ENCODE measurements at regions not wholly inside any gene's neighbourhood (a gene's known extent, or its start where the extent isn't known, plus 50 kb on each side); places are given as distances from the start of the nearest gene placed in this dataset.
"Not testable (repeated sequence)": the region's sequence is repeated elsewhere in the genome, so short reads cannot be mapped to it uniquely, and the experiment has no call there.

DNA sequence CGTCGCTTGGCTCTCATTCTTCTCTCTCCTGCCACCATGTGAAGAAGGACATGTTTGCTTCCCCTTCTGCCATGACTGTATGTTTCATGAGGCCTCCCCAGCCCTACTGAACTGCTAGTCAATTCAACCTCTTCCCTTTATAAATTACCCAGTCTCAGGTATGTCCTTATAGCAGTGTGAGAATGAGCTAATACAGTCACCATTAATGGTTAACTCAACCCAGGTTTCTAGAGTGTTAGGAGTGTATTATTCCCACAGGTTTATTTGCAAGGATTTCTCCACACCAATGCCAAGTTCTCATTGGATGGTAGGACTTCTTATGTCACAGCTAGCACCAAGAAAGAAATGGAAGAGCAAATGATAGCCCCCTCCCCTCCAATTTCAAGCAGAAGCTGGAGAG, 71.9 kb downstream of the DYNAP start:
- DNase-seq (ENCODE audit: low read depth): no peak
- TF ChIP-seq CTCF (conservative IDR thresholded peaks at IDR 0.05; ENCODE audit: low read depth, low read length): no peak

DNA sequence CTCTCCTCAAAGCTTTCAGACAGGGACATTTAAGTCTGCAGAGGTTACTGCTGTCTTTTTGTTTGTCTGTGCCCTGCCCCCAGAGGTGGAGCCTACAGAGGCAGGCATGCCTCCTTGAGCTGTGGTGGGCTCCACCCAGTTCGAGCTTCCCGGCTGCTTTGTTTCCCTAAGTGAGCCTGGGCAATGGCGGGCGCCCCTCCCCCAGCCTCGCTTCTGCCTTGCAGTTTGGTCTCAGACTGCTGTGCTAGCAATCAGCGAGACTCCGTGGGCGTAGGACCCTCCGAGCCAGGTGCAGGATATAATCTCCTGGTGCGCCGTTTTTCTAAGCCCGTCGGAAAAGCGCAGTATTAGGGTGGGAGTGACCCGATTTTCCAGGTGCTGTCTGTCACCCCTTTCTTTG, 78.7 kb downstream of the DYNAP start:
- H3K4me3 ChIP-seq (ENCODE audit: low read length): not testable (repeated sequence)

More for the DNA sequence above, 71.9 kb downstream of the DYNAP start:
- no peak overlapping the region for H3K4me3 ChIP-seq (ENCODE audit: low read length)

DNA sequence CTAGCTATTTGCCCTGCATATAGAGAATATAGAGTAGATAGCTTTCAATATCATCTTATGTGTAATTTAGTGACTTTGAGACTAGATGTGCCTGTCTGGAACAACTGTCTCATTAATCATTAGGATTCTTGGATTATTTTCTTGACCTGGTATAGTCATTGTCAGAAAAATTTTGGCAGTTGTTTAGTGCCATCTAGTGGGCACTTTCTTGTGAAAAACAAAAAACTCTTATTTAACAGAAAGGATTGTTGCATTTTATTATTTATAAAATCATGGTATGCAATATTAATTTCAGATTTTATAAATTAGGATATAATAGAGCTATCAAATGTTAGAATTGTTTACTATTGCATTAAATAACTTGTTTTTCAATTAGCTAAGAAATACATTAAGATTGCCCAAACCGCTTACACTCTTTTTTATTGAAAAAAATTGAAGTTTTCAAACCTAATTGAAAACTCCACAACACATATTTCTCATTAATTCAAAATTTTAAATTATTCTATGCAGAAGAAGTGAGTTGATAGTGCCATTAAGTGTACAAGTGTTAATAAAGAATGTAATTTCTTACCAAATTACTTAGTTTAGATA, 80.3 kb downstream of the DYNAP start:
- DNase-seq (ENCODE audit: low read depth): no peak
- peak; percentile 49 for TF ChIP-seq CTCF (conservative IDR thresholded peaks at IDR 0.05; ENCODE audit: low read depth, low read length)
- H3K4me3 ChIP-seq (ENCODE audit: low read length): no peak overlapping the region

More for the DNA sequence above, 78.7 kb downstream of the DYNAP start:
- DNase-seq (ENCODE audit: low read depth): not testable (repeated sequence)

GRCh38 chr18:54672109-54672508, 81.1 kb downstream of the DYNAP start:
- DNase-seq (ENCODE audit: low read depth): no peak
- no peak for TF ChIP-seq CTCF (conservative IDR thresholded peaks at IDR 0.05; ENCODE audit: low read depth, low read length)
- no peak overlapping the region for H3K4me3 ChIP-seq (ENCODE audit: low read length)

DNA sequence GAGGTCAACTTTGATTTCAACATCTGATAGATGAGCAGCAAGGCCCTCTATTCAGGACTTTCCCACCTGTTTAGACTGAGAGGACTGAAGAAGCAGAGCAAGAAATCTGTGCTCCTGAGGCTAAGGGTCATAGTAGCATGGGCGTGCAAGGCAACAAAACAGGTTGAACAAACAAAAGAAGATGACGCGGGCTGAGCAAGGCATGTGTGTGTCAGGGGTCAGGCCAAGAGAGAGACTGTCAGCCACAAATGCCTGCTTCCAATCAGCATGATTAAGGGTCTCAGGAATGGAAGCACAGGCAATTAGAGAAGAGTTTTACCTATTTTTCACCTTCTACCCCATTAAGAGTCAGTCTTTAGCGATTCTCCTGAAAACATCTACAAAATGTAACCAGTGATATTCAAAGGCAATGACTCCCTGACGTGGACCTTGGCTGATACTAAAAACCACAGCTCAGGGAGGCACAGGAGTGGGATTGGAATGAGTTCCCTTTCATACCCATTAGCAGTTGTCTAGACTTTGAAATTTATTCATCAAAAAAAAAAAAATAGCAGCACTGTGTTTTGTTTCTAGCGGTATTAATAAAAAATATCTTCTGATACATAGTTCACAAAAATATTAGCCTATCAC, 81.9 kb downstream of the DYNAP start:
- TF ChIP-seq CTCF (conservative IDR thresholded peaks at IDR 0.05; ENCODE audit: low read depth, low read length): no peak
- DNase-seq (ENCODE audit: low read depth): no peak
- H3K4me3 ChIP-seq (ENCODE audit: low read length): no peak overlapping the region

DNA sequence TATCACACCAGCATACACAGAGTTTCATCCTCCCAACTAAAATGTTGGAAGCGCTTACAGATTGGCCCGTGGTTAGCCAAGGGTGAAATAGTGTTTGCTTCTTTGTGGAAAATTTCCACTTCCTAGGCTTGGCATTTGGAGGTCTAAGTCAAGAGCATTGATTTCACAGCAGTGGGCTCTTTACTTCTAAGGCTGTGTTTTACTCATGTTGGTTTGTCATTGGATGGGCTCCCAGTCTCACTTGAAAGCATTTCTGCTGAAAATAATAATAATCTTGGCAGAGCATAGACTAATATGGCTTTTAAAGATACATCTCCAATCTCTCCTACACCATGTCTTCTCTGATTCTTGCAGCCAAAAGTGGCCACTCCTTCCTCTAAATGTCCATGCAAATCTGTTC, 82.9 kb downstream of the DYNAP start:
- no peak for TF ChIP-seq CTCF (conservative IDR thresholded peaks at IDR 0.05; ENCODE audit: low read depth, low read length)
- no peak for DNase-seq (ENCODE audit: low read depth)
- H3K4me3 ChIP-seq (ENCODE audit: low read length): no peak overlapping the region

GRCh38 chr18:54675076-54675475, 84.0 kb downstream of the DYNAP start:
- no peak overlapping the region for H3K4me3 ChIP-seq (ENCODE audit: low read length)
- peak; percentile 6 for DNase-seq (ENCODE audit: low read depth)
- TF ChIP-seq CTCF (conservative IDR thresholded peaks at IDR 0.05; ENCODE audit: low read depth, low read length): no peak
